HG03196 (cell line): ENCODE measurements at regions not wholly inside any gene's neighbourhood (a gene's known extent, or its start where the extent isn't known, plus 50 kb on each side); places are given as distances from the start of the nearest gene placed in this dataset.
"Not testable (repeated sequence)": the region's sequence is repeated elsewhere in the genome, so short reads cannot be mapped to it uniquely, and the experiment has no call there.

Experiments
- ATAC-seq: cut with Tn5 transposase; IDR thresholded peaks from one replicate; pipeline ENCODE4 v1.9.1; 2021; ENCODE audit not compliant: unreplicated experiment

DNA sequence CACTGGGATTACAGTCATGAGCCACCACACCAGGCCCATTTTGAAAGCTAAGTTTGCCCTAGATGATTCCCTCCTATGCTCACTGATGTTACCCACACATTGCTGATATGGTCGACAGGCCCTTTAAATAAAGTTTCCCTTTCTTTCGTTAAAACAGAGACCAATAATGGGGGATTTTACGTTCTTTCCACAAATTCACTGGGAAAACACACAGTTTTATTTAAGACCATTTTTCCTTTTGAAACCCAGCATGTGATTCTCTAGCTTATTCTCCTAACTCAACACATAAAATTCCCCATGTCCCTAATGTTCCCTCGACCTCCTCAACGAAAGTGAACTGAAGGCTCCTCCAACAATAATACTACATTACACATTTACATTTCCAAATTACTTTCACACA lies 223.2 kb downstream of the ANAPC1 start:
- no peak for ATAC-seq

DNA sequence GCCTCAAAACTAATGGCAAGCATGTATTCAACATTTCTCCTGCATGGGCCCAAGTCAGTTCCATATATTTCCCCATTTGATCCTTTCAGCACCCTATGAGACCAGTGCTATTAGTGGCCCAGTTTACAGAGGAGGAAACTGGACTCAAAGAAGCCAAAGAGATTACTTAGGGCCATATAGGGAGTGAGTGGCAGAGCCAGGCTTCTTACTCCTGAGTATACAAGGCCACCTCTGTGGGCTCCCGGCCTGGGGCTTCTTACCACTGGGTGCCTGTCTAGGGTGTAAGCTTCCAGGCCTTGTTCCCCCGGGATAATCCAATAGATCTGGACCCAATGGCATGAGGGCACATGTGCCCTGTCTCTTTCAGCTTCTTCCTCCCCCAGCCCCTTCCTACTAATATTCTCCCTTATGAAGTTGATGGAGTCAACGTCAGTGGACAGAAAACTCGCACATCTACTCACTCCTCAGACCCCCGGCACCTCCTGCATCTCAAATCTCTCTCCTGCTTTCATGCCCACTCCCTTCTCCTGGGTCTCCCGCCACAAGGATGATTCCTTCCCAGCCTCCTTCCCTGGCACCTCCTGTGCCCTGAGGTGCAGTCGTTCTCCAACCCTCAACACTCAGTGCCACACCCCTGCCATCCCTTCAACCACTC lies 222.6 kb downstream of the ANAPC1 start:
- no peak for ATAC-seq

DNA sequence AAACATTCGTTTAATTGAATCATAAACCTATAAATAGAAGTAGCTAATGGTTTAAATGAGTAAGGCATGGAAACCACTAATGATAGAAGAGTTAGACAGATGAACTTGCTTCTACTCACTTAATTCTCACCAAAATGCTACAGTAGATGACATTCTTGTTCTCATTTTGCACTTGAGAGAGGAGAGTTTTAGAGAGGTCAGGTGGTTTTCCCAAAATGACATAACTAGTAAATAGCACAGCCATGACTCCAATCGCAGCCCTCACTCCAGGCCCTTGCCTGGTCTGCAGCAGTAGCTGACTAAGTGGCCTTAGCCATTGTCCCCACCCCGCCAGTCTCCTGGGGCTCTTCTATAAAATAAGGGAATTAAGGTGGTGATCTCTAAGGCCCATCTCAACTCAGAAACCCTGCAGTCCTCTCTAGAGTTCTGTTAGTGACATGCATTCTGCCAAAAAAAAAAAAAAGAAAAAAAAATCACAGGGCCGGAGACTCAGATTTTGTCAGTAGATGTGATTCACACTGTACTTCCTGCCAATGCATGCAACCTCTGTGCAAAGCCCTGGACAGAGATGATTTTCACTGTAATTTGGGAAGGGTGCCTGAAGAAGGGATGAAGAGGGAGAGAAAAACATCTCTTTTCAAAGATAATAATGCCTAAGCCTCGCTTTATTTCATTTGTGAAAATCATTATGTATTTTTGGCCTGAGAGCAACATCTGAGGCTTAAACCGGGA lies 221.8 kb downstream of the ANAPC1 start:
- ATAC-seq, result no peak

DNA sequence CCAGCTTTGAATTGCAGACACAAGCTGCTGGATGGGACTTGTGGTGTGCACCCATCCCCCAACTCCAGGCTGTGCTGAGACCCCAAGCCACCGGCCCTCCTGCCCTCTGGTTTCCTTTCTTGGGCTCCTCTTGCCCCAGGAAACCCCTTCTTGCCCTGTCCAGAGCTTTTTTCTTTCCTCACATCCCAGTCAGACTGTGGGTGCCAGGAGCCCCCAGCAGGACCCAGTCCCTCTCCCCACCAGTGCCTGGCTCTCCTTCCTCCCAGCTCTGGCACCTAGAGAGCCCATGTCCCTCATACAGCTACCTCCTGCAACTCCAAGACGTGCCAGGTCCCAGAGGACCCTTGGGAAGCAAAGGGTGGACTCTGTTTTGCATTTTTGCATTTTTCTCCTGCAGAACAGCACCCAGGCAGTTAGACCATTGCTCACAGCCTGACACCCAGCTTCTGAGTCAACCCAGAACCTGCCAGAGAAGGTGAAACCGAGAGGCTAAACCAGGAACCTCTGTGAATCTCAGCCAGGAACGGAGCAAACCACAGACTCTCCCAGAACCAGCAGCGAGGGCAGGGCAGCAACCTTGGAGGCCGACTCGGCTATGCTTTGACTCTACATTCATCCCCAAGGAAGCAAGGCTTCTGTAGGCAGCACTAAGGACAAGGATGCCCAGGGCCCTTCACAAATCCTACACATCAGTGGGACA lies 221.1 kb downstream of the ANAPC1 start:
- no peak for ATAC-seq

DNA sequence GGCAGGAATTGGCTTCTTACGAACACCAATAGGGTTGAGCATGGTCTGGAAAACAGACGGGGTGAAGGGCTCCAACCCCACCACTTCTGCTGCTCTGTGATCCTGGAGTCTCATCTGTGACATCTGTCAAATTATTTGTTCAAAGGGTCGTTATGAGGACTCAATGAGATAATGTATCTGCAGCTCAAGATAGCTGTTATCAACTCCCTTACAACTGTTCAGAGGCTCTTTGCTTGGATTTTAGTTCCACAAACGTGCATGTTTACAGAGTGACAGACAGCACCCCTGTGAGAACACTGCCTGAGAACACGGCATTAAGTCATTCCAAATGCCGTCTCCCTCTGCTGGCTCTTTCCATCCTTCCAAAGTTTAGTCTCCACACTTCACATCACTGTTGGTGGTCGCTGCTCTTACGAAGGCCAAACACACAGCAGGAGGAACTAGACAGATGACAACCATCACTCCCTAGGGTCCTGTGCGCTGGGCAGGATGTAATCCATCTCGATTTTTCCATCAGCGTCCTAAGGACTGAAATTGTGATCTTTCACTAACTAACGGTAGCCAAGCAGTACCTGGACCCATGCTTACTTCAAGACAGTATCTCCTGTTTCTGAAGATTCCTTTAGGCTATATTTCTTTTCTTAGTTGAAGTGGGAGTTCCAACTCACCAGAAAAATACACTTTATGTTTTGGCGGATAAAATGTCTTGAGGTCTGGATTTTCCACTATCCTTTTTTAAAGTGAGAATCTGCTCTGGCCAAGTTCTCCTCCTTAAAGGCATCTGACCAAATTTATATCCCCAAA lies 220.3 kb downstream of the ANAPC1 start:
- no peak for ATAC-seq

DNA sequence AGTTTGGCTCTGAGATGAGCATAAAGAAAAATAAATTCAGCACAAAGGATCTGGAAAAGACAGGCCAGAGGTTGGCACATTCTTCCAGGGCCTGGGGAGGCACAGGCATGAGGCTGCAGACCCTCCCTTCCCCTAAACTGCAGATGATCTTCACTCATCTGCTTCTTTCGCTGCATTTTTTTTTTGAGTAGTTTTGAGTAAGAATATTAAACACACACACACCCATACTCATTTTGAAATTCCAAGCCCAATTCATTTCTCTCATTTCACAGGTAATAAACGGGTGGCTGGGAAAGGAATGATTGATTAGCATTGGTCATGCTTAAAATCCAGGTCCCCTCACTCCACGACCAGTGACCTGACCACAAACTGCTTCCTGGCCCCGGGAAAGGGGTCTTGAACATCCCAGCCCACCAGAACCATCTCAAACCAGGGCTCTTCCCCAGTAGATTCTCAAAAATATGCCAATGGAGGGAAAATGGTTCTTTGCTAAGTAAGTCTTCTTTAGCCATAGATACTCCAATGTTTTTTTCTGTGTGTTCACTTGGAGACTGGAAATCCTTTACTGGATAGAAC lies 219.6 kb downstream of the ANAPC1 start:
- no peak for ATAC-seq

DNA sequence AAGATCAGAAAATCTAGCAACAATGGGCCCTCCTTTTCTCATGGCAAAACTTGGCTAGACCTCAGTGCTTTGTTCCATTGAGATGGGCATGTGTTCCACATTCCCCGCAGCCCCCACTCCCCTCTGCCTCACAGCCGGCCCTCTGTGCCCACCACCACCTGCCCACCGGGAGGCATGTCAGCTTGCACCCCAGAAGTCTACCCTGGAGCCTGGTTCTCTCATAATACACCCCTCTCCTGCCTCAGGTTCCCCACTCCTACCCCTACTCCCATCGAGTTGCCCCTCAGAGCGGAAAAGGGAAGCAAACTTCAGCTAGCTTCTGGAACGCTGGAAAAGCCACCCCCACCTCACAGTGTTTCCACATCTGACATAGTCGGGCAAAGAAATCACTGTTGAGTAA lies 219.0 kb downstream of the ANAPC1 start:
- no peak for ATAC-seq

DNA sequence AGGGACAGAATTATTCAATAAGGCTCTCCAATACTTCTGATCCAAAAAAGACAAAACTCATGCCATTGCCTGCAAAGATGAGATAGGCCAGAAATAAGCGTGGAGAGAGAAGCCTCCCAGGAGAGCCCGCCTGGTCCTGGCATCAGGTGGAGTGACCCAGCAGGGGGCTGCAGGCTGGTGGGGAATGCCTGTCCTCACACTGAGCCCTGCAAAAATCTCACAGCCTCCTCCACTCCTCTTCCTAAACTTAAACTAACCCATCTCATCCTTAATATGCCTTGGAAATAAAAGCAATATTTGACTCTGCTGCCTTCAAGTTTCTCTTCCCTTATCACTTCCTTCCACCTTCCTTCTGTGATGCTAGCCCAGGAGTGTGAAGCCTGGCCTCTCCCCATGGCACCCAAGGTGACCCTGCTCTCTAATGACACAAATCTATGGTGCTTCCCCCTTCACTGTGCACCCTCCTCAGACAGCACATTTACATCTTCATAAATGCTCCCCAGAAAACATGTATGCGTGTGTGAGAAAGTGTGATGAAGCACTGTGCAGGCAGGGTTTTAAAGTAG lies 218.4 kb downstream of the ANAPC1 start:
- ATAC-seq, result no peak

DNA sequence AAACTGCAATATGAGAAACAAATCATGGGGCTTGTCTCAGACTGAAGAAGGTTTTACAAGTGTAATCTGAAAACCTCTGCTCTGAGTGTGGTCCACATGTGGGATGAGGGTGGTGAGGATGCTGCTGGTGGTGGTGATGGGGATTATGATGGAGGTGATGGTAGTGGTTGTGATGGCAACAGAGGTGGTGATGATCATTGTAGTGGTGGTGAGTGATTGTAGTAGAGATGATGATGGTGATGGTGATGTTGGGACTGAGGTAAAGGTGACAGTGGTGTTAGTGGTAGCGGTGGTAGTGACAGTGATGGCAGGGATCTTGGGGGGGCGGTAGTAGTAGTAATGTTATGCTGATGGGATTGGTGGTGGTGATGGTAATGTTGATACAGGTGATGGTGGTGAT lies 217.8 kb downstream of the ANAPC1 start:
- no peak for ATAC-seq

DNA sequence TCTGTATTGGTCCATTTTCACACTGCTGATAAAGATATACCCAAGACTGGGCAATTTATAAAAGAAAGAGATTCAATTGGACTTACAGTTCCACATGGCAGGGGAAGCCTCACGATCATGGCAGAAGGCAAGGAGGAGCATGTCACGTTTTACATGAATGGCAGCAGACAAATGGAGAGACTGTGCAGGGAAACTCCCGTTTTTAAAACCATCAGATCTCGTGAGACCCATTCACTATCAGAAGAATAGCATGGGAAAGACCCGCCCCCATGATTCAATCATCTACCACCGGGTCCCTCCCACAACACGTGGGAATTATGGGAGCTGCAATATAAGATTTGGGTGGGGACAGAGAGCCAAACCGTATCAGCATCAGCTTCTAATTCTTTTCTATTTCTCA lies 217.0 kb downstream of the ANAPC1 start:
- no peak for ATAC-seq

DNA sequence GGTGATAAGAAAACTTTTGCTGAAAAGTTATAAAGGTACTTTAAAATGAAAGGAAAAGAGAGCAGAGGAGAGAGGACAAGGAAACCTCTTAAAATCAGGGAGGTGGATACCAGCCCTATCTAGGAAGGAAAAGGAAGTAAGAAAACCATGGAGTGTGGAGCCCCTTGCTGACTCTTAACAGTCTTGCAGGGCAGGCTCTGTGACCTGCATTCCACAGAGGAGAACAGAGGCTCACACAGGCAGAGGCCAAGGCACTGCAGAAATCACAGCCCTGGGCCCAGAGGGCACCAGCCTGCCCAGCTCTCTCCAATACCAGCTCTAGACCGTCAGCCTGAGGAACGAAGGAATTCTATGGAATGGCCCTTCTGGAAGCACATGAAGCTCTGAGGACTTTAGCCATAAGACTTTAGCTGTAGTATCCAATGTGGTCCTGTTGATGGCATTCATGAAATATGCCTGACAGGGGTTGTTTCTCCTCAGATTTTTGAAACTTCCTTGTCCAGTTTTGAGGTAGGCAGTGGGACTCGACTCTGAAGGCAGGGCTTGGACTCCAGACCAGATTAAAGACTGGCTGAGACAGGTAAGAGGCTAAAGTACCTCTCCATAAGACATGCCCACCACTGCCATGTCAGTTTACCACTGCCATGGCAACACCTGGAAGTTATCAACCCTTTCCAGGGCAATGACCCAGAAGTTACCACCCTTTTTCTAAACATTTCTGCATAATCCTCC lies 216.3 kb downstream of the ANAPC1 start:
- no peak for ATAC-seq

DNA sequence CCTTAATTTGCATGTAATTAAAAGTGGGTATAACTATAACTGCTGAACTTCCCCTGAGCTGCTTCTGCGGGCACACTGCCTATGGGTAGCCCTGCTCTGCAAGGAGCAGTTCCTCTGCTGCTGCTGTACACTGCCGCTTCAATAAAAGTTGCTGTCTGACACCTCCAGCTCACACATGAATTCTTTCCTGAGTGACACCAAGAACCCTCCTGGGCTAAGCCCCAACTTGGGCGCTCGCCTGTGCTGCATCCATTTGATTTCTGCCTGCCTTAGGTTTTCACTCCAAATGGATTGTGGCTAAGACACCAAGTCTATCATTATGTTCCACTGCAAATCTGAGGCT lies 215.7 kb downstream of the ANAPC1 start:
- no peak for ATAC-seq

DNA sequence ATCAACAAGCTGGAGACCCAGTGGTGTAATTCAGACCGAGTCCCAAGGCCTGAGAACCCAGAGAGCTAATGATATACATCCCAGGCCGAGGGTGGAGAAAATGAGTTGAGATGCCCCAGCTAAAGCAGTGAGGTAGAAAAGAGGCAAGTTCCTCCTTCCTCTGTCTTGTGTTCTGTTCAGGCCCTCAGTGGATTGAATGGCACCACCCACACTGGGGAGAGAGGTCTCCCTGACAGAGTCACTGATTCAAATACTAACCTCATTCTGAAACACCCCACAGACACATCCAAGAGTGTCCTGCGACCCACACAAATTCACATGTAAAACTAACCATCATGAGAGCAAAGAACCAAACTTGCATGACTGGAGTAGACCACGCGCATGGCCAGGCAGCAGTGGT lies 215.3 kb downstream of the ANAPC1 start:
- no peak for ATAC-seq

DNA sequence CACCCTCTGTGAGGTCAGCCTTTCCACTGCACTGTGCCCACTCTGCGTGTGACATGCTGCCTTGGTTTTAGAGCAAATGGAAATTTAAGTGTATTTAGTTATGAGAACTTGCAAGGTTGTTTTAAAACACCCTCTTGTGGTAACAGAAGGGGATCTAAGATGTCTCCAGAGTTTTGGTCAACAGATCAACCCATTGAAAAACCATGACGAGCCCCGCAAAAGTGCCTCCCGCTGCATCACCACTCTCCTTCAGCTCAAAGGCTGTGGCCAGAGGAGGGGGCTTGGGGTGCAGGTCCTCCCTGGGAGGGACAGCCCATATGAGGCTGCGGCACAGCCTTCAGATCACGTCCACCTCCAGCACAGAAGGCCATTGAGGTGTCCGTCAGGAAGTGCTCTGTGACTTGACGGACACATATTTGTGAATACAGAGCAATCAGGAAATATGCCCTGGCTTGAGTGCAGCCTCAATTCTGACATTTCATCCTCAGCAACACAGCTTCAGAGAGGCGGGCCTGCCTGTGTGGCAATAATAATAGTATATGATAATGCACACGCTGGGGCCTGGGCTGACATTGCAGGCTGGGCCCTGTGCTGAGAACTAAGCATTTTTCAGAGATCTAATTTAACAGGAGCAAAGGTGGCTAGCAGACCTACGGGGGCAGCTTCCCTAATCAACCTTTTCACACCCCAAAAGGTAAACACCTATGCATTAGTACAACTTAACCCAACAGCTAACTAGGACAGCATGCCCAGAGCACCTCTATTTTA lies 213.9 kb downstream of the ANAPC1 start:
- ATAC-seq, result no peak

DNA sequence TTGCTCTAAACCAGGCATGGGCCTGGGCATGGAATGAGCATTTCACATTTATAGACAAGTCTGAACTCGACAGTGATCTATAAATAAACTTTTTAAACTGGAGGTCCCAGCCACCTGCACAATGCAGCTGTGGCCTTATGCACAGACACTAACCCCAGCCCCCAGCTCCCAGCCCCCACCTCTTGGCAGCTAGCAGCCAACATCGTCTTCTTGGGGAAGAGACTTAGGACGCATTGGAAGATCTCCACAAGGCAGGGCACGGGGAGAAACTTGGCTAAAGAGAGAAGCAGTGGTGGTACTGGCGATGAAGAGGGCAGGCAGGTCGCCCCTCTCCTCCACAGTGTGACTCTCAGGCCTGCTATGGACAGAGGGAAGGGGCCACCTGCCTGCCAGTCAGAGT lies 213.2 kb downstream of the ANAPC1 start:
- ATAC-seq, result no peak

DNA sequence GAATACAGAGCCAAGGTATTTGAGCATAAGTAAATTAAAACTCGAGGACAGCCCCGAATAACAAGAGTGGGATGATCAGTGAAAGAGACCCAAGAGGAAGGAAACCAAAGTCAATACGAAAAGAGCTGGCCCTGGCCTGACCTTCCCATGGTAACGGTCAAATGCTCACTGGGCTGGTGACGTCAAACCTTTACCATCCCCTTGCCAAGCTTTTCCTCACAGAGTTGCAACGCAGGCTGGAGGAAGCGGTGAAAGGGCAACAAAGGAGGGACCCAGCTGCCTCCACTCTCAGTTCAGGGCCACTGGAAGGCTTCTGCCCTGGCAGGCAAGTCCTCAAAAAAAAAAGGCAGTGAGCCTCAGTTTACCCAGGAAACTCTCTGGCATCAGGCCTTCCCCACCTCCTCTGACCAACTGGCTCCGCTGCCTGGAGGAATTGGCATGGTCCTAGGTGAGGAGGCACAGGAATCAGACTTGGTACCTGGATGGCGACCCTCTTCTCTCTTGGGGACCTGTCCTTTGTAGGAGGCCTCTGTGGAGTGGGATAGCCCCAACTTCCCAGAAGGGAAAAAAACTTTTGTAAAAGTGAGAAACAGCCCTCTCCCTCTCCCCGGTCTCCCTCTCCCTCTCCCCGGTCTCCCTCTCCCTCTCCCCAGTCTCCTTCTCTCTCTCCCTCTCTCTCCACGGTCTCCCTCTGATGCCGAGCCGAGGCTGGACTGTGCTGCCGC lies 212.4 kb downstream of the ANAPC1 start:
- ATAC-seq, result no peak

DNA sequence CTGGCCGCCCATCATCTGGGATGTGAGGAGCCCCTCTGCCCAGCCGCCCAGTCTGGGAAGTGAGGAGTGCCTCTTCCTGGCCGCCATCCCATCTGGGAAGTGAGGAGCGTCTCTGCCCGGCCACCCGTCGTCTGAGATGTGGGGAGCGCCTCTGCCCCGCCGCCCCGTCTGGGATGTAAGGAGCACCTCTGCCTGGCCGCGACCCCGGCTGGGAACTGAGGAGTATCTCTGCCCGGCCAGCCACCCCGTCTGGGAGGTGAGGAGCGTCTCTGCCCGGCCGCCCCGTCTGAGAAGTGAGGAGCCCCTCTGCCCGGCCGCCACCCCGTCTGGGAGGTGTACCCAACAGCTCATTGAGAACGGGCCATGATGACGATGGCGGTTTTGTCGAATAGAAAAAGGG lies 211.4 kb downstream of the ANAPC1 start:
- ATAC-seq, result not testable (repeated sequence)

DNA sequence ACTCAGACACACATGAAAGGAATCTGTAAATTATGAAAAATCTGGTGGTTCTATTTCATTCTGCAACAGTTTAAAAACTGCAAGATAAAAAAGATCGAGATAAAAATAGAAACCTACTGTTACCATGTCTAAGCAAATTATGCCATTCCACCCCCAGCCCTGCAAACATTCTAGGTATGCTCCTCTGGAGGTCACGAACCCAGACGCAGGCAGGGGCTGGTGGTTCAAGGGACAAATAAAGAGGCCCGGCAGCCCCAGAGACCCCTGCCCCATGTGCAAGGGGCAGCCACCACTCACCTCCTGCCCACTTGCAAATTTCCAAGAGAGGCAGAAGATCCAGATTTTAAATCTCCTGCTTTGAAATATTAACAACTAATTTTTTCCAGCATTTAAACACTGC lies 210.5 kb downstream of the ANAPC1 start:
- no peak for ATAC-seq
